Spleen (tissue), 7 donors: ENCODE measurements at regions not wholly inside any gene's neighbourhood (a gene's known extent, or its start where the extent isn't known, plus 50 kb on each side); places are given as distances from the start of the nearest gene placed in this dataset.

ENCODE experiments used
- POLR2A ChIP-seq, 3 donors: fragments of 450-650 bp; IDR thresholded peaks; one replicate each; pipeline ENCODE4 v1.5.1; 2017; ENCODE audit warnings: antibody characterized with exemption in 3 of 3, mild to moderate bottlenecking in 1 of 3
- POLR2AphosphoS5 ChIP-seq, 3 donors: sonication (generic); formaldehyde crosslinking; IDR thresholded peaks; one replicate each; pipeline ENCODE4 v1.5.1; 2017; ENCODE audit warnings: antibody characterized with exemption in 3 of 3
- TF ChIP-seq, protein P1 (sequence below), 11 experiments: fragments of 200-600 bp in 7 of 11; fragments of 450-650 bp in 4 of 11; sonication (generic) in 4 of 11; IDR thresholded peaks in 8 of 11; conservative IDR thresholded peaks in 3 of 11; 1 replicate in 7 of 11; 2 replicates in 4 of 11; pipeline versions ENCODE4 v1.4.0 to v1.8.0; 2016 to 2021; ENCODE audit warnings: antibody characterized with exemption in 11 of 11, inconsistent platforms in 4 of 11, mild to moderate bottlenecking in 1 of 11
- donor health status: DM: no; HTN: no; CAD: no; lungs with moderate emphysema.
- donor health status: DM: no; HTN: no; CAD: no.
- donor health status: DM: no; HTN: no; CAD: no.

DNA sequence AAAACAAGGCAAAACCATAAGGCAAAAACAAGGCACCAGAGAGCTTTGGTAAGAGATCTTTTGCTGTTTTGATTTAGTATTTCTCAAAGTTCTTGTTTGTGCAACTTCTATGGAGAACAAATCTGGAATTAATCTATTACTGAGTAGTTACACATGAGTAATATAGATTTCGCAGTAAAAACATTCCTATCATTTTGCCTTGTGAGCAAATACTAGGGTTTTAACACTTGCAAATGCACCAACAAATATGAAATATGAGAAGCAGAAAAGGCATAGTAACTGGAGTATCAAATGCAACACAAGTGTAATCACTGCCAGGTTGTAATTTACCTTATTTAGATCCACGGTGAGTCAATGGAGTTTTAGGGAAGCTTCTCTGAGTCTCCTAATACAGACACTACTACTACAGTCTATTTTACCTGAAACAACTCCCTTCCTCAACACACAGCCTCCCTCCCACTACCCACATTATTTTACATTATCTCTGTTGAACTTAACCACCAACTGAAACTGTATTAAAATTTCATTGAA lies 324.1 kb downstream of the FLRT2 start:
- TF ChIP-seq, protein P1, sequence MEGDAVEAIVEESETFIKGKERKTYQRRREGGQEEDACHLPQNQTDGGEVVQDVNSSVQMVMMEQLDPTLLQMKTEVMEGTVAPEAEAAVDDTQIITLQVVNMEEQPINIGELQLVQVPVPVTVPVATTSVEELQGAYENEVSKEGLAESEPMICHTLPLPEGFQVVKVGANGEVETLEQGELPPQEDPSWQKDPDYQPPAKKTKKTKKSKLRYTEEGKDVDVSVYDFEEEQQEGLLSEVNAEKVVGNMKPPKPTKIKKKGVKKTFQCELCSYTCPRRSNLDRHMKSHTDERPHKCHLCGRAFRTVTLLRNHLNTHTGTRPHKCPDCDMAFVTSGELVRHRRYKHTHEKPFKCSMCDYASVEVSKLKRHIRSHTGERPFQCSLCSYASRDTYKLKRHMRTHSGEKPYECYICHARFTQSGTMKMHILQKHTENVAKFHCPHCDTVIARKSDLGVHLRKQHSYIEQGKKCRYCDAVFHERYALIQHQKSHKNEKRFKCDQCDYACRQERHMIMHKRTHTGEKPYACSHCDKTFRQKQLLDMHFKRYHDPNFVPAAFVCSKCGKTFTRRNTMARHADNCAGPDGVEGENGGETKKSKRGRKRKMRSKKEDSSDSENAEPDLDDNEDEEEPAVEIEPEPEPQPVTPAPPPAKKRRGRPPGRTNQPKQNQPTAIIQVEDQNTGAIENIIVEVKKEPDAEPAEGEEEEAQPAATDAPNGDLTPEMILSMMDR (IDR thresholded peaks at IDR 0.05 in 8 of 11, conservative IDR thresholded peaks at IDR 0.05 in 3 of 11) = no peak
- TF ChIP-seq POLR2A (IDR thresholded peaks at IDR 0.05) (no peak), POLR2AphosphoS5 (IDR thresholded peaks at IDR 0.05) (no peak)
